CD4-positive, alpha-beta T cell treated with Interleukin-4 for 1 hour (primary cell): ENCODE measurements at regions not wholly inside any gene's neighbourhood (a gene's known extent, or its start where the extent isn't known, plus 50 kb on each side); places are given as distances from the start of the nearest gene placed in this dataset.
A peak's percentile ranks its signal among the peaks of the same experiment; 100 is the strongest.
"Not testable (repeated sequence)": the region's sequence is repeated elsewhere in the genome, so short reads cannot be mapped to it uniquely, and the experiment has no call there.

ENCODE experiments used
- DNase-seq, 2 donors: peaks; one replicate each; pipeline ENCODE4 v3.0.0-alpha.2; 2020 to 2022

- no peak for DNase-seq
Observed at GRCh38 chr10:9342885-9343570, 1288.5 kb downstream of the GATA3 start.

DNA sequence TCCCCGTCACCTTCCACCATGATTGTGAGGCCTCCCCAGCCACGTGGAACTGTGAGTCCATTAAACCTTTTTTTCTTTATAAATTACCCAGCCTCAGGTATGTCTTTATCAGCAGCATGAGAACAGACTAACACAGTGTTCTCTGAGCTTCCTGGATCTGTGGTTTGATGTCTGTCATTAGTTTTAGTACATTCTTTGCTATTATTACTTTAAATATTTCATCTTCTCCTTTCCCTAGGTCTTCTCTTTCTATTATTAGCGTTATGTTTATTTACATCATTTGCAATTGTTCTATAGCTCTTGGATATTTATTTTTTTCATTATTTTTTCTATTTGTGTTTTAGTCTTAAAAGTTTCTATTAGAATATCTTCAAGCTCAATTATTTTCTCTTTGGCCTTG is 1293.4 kb downstream of the GATA3 start:
- not testable (repeated sequence) for DNase-seq

- DNase-seq = no peak
Observed at GRCh38 chr10:9357471-9357870, 1303.0 kb downstream of the GATA3 start.

DNA sequence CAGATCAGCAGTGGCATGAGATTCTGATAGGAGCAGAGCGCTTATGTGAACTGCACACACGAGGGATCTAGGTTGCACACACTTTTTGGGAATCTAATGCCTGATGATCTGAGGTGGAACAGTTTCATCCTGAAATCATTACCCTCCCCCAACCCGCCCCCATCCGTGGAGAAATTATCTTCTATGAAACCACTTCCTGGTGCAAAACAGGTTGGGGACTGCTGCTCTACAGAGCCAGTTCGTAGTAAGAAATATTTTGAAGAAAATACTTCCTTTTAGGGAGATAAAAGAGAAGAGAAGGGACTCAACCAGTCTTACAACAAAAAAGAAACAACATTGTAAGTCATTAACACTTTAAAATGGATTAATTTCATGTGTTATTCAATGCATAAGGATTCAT is 1308.2 kb downstream of the GATA3 start:
- DNase-seq = no peak

DNA sequence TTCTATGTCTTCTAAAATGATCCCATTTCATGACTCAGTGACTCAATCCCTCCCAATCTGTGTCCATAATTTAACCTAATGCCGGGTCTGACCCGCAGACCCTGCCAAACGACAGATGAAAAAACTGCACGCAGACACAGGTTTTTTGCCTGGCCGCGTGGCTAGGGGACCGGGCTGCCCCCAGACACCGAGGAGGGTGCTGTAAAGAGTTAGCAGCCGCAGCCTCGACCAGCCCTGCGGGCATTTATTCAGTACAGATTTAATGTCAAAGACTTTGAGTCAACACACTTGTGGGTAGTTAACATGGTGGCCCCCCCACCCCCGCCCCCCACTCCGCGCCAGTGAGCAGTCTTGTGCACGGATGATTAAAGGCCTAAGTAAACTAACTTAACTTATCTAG is 1324.7 kb downstream of the GATA3 start:
- DNase-seq = no peak

- no peak for DNase-seq
Observed at GRCh38 chr10:9381733-9382532, 1327.4 kb downstream of the GATA3 start.

- no peak for DNase-seq
Observed at GRCh38 chr10:9382533-9382866, 1328.0 kb downstream of the GATA3 start.

GRCh38 chr10:9390516-9390915 is 1336.0 kb downstream of the GATA3 start:
- no peak for DNase-seq

GRCh38 chr10:9399275-9399983 is 1344.9 kb downstream of the GATA3 start:
- no peak for DNase-seq

- not testable (repeated sequence) for DNase-seq
Observed at GRCh38 chr10:9402067-9402466, 1347.6 kb downstream of the GATA3 start.

DNA sequence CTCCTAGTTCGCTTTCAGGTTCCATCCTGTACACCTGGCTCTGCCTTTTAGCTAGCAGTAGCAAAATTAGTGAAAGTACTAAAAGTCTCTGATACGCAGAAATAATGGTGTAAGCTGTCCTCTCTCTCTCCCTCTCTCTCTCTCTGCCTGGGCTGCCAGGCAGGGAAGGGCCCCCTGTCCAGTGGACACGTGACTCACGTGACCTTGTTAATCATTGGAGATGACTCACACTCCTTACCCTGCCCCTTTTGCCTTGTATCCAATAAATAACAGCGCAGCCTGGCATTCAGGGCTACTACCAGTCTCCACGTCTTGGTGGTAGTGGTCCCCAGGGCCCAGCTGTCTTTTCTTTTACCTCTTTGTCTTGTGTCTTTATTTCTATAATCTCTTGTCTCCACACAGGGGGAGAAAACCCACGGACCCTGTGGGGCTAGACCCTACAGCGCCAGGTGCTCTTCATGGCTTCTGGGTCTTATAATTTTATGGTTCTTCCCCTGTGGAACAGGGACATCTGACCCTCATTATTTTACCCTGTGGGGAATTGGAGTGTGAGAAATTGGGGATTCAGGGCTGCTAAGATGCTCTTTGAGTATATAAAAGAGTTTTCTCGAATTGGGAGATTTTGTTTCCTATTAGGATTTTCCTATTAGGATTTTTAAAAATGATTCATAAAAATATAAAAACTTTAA is 1348.2 kb downstream of the GATA3 start:
- DNase-seq = not testable (repeated sequence)

DNA sequence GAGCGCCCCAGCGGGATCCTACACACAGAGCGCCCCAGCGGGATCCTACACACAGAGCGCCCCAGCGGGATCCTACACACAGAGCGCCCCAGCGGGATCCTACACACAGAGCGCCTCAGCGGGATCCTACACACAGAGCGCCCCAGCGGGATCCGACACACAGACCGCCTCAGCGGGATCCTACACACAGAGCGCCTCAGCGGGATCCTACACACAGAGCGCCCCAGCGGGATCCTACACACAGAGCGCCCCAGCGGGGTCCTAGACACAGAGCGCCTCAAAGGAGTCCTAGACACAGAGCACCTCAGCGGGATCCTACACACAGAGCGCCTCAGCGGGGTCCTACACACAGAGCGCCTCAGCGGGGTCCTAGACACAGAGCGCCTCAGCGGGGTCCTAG is 1352.7 kb downstream of the GATA3 start:
- DNase-seq = not testable (repeated sequence)

DNA sequence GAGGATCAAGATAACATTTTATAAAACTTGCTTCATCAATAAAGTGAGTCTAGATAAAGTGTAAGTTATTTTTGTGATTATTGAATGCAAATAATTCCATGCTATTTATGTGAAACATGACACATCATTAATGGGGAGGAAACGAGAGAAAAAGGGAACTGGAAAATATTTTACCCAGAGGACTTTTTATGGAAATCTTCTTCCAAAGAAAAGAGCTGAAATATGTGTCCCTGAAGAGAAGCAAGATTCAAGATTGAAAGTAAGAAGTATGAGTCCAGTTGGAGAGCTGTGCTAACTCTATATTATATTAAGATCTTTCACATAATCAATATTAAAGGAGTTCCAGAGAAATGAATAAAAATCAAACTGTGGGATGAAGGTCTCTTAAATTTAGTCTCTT is 1361.8 kb downstream of the GATA3 start:
- DNase-seq = no peak

GRCh38 chr10:9419757-9420156 is 1365.3 kb downstream of the GATA3 start:
- no peak for DNase-seq

GRCh38 chr10:9427209-9427608 is 1372.7 kb downstream of the GATA3 start:
- DNase-seq = no peak

GRCh38 chr10:9437131-9437530 is 1382.6 kb downstream of the GATA3 start:
- no peak for DNase-seq

GRCh38 chr10:9443758-9444157 is 1389.3 kb downstream of the GATA3 start:
- no peak for DNase-seq

GRCh38 chr10:9449530-9449929 is 1395.0 kb downstream of the GATA3 start:
- no peak for DNase-seq

DNA sequence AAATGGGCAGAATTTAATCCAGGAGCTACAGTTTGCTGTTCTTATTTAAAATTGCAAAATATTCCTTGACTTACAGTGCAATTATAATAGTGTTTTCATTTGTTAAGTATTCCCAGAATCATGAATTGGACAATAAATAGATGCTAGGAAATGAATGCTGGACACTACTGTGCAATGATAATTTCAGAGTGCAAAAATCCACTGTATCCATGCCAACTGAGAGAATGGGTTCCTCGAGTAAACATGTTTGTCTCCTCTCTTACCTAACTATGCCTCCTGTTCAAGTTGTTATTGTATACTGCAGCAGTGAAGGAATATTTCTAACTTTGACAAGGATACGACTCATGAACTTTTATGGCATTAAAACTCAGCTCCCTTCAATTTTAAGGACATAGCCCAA is 1396.3 kb downstream of the GATA3 start:
- DNase-seq = no peak

DNA sequence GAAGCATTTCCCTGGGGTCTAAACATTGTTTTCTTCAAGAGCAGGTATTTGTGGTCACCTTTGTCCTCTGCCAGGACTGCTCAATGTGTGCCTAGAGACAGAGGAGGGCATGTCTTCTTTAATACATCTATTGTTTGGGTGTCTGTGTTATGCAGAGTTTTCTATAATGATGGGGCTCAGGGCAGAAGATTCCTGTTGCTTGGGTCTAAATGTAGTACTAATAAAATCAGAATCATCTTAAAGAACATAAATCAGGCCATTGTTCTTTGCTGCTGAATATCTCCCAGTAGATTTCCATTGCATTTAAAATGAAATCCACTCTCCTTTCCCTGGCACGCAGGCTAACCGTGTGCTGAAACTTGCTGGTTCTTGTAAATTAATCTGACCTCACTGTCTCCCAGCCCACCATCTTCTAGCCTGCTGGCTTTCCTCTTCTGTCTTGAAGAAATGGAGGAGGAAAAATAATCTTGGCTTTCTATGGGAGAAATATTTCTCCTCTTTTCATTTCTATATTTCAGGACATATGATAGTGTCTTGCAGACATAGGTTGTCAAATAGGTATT is 1396.8 kb downstream of the GATA3 start:
- no peak for DNase-seq

GRCh38 chr10:9452056-9452455 is 1397.6 kb downstream of the GATA3 start:
- no peak for DNase-seq

GRCh38 chr10:9453871-9454270 is 1399.4 kb downstream of the GATA3 start:
- DNase-seq = peak in 1 of 2 donors; percentile 0

- no peak for DNase-seq
Observed at GRCh38 chr10:9469663-9470205, 1415.2 kb downstream of the GATA3 start.
